GM18858 (cell line): ENCODE measurements at regions not wholly inside any gene's neighbourhood (a gene's known extent, or its start where the extent isn't known, plus 50 kb on each side); places are given as distances from the start of the nearest gene placed in this dataset.

Experiments used
- ATAC-seq: cut with Tn5 transposase; IDR thresholded peaks from one replicate; pipeline ENCODE4 v1.9.1; 2021; ENCODE audit not compliant: unreplicated experiment

DNA sequence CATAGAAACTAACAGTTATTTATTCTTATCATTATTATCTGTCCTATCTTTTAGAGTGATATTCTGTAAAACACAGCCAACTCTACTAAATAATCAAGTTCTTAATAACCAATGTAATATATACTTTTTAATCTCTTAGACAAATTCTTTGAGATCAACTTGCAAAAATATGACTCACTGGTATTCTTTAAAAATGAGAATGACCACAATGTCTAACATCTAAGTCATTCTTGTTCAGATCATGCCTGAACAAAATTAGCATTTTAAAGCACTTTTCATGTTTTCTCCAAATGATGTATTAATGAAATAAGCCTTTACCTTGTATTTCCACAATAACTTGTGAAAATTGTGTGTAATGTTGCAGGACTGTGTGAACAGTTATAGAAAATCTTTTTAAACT lies 356.9 kb upstream of the RGMB start:
- ATAC-seq = no peak

DNA sequence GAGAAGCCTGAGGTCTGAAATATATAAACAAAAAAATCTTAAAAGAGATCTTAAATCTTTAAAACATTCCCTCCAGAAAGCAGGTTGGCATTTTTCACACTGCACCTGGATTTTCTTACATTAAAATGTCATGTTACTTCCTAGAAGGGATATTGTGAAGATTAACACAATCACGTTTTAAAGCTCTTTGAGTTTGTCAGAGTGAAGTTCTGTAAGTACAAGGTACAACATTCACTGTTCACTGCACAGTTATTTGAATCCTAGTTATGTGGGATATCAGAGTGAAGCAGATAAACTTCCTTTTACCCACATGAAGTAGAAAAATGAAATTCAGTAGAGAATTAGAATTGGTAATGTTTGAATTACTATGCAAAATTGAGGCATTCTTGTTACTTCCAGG lies 353.6 kb upstream of the RGMB start:
- ATAC-seq = no peak

DNA sequence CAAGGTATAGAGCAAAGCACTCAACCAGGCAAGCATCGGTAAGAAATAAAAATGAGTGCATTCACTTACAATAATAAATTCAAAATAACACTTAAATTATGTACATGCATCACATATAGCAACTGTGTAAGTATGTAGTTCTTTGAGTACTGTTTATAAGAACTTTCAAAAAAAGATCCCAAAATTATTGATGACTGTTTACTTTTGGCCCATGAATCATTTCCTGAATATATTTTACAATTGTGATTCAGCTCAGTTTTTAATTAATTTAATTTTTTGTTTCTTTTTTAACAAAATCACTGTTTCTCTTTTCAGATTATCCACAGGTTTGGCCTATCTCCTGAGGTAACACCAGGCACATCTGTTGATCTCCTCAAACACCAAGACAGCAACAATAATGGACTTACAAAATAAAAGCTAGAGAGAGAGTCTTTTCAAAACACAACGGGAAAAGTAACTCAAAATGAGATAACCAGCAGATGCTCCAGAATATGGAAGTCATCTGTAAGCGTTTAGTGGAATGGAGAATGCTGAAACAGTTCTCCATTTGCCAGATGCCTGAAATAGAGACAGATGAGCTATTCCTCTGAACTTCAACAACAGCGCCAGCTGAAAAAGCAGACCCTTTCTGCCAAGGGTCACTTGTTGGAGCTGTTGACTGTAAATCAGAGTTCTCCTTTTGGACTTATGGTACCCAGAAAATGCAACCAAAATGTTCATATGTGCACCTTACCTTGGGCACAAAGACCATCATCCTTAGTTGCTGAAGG lies 348.6 kb upstream of the RGMB start:
- ATAC-seq = no peak

- ATAC-seq = no peak
Observed at GRCh38 chr5:98425640-98426039, 347.8 kb upstream of the RGMB start.

GRCh38 chr5:98428806-98429205 lies 344.7 kb upstream of the RGMB start:
- ATAC-seq = peak; percentile 83

GRCh38 chr5:98432378-98432777 lies 341.1 kb upstream of the RGMB start:
- ATAC-seq = no peak

DNA sequence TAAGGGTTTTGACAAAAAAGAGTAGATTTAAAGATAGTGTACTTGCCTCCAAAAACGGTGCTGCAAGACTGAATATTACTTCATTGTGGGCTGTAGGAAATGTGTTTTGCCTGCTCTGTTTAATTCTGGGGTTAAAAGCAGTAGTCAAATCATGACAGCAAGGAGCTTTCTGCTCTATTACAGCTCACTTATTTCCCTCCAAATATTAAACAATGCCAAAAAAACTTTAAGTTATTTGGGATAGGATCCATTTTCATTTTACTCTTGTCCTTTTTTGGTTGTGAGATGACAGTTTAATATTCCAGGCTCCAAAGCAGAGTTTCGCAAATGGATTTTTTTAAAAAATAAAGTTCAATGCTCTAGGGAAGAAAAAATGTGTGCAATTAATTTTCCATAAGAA lies 340.4 kb upstream of the RGMB start:
- ATAC-seq = no peak

GRCh38 chr5:98433673-98434072 lies 339.8 kb upstream of the RGMB start:
- ATAC-seq = no peak

- ATAC-seq = no peak
Observed at GRCh38 chr5:98436667-98437066, 336.8 kb upstream of the RGMB start.

- ATAC-seq = no peak
Observed at GRCh38 chr5:98442448-98442847, 331.0 kb upstream of the RGMB start.

- no peak for ATAC-seq
Observed at GRCh38 chr5:98443881-98444280, 329.6 kb upstream of the RGMB start.

GRCh38 chr5:98453296-98453695 lies 320.2 kb upstream of the RGMB start:
- ATAC-seq = no peak

DNA sequence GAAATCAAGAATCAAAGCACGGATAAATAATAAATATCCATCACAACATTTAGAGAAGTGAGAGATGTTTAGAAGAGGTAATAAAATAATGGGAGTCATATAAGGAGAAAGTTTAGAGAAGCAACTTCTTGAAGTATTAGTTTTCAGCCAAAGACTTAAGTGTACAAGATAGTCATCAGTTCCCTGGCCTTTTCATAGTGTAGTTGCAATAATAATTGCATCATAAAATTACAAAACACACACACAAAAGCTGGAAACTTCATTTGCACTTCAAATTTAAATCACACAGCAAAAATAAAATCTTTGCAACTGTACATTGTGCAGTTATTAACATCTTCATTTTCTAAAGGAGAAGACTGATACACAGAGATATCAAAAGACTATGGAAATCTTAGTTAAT lies 319.1 kb upstream of the RGMB start:
- ATAC-seq = no peak

- no peak for ATAC-seq
Observed at GRCh38 chr5:98454904-98455303, 318.6 kb upstream of the RGMB start.

GRCh38 chr5:98455665-98456064 lies 317.8 kb upstream of the RGMB start:
- no peak for ATAC-seq

GRCh38 chr5:98458004-98458403 lies 315.5 kb upstream of the RGMB start:
- ATAC-seq = no peak

GRCh38 chr5:98458726-98459125 lies 314.7 kb upstream of the RGMB start:
- ATAC-seq = no peak

- ATAC-seq = no peak
Observed at GRCh38 chr5:98460536-98460935, 312.9 kb upstream of the RGMB start.

- ATAC-seq = no peak
Observed at GRCh38 chr5:98461485-98461884, 312.0 kb upstream of the RGMB start.

DNA sequence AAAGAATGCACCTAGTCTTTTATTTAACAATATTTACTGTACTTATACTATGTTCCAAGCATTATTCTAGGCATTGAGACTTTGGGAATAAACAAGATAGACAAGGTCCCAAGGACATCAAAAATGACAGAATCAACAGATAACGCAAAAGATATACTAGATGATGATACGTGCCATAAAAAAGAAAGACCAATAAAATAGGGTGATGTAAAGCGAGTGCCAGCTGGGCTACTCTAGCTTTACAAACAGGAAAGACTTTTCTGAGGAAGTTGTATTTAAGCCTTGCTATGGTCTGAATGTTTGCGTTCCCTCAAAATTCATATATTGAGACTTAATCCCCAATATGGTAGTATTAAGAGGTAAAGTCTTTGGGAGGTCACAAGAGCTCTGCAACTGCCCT lies 310.2 kb upstream of the RGMB start:
- ATAC-seq = no peak

DNA sequence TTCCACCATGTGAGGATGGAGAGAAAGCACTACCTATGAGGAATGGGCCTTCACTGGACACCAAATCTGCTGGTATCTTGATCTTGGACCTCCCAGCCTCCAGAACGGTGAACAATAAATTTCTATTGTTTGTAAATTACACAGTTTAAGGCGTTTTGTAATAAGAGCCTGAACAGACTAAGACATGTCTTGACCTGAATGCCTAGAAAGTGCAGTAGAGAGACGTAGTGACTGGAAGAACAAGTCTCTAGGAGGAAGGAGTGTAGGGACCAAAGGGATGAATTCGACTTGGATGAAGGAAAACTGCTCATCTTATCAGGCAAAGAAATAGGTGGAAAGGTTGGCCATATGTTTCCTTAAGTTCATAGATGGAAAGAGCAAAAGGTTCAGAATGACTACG lies 309.8 kb upstream of the RGMB start:
- no peak for ATAC-seq

DNA sequence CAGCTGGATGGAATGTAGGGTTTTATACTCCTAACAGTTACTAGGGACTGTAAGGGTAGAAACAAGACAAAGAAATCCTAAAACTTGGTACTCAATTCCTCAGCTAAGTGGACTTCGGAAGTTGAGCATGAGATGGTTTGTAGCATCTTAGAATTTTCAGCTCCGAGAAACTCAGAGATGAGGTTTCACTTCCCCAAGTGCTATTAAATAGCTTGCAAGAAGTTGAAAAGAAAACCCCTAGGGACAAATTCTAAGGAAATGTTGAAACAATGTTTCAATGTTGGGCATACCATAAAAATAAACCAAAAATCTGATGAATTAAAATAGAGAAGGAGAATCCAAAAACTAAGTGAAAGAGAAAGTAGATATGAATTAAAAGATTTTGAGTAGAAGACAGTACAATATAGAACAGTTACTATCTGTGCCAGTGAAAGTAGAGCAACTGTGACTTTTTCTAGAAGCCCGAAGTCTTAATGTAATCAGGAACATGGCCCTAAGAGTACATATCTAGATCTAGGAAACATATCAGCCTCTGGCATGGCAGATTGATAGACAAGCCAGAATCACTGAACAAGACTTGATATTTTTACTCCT lies 308.6 kb upstream of the RGMB start:
- ATAC-seq = peak; percentile 67
